ENCODE measurements at regions not wholly inside any gene's neighbourhood (a gene's known extent, or its start where the extent isn't known, plus 50 kb on each side); places are given as distances from the start of the nearest gene placed in this dataset.

DNA sequence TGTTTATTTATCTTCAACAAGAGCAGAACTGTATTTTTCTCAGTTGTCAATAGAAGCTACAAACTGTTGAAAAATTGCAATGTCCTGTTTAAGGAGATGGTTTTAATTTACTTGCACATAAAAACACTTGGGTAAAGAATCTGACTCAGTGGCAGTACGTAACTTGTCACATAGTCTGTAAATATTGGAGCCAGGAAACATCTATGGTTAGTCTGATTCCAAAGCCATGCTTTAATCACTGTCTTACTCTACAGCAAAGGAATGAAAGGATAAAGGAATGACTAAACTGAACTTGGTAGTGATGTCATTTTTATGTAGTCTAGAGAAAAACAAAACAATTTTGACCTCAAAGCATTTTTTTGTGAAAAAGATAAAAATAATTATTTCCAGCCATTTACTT, 537.2 kb downstream of the STIM2 start:
- no peak for ATAC-seq
- POLR2A ChIA-PET = interaction anchor here (0.6 kb wide), 1 partner anchor 1792 kb away, joined by 3 read pairs; no protein-coding TSS in a partner anchor
- H3K4me1 ChIP-seq (ENCODE audit: control insufficient read depth, insufficient read depth, low read length) = no peaks in the 10 kb centered on the region
- H3K27ac ChIP-seq (ENCODE audit: low read length) = no peak overlapping the region
- intact Hi-C loops (cut with micrococcal nuclease; ENCODE audit: unreplicated experiment) = no loop called here
- no TSS peak for BruUV-seq (replicated peaks)
- H3K36me3 ChIP-seq (ENCODE audit: control insufficient read depth, insufficient read depth, low read length) = no peaks in the 10 kb centered on the region
- in situ Hi-C loops (cut with HindIII; ENCODE audit: low pct_unique_long_range_greater_than_20kb, low sequenced_read_pairs) = no loop called here
- TF ChIP-seq TCF7L2 (IDR thresholded peaks at IDR 0.05; ENCODE audit: low read depth, low read length) = no peak
- no peak for TF ChIP-seq POLR2AphosphoS5 (IDR thresholded peaks at IDR 0.05; ENCODE audit: low read depth, low read length)
- TF ChIP-seq, protein P1, sequence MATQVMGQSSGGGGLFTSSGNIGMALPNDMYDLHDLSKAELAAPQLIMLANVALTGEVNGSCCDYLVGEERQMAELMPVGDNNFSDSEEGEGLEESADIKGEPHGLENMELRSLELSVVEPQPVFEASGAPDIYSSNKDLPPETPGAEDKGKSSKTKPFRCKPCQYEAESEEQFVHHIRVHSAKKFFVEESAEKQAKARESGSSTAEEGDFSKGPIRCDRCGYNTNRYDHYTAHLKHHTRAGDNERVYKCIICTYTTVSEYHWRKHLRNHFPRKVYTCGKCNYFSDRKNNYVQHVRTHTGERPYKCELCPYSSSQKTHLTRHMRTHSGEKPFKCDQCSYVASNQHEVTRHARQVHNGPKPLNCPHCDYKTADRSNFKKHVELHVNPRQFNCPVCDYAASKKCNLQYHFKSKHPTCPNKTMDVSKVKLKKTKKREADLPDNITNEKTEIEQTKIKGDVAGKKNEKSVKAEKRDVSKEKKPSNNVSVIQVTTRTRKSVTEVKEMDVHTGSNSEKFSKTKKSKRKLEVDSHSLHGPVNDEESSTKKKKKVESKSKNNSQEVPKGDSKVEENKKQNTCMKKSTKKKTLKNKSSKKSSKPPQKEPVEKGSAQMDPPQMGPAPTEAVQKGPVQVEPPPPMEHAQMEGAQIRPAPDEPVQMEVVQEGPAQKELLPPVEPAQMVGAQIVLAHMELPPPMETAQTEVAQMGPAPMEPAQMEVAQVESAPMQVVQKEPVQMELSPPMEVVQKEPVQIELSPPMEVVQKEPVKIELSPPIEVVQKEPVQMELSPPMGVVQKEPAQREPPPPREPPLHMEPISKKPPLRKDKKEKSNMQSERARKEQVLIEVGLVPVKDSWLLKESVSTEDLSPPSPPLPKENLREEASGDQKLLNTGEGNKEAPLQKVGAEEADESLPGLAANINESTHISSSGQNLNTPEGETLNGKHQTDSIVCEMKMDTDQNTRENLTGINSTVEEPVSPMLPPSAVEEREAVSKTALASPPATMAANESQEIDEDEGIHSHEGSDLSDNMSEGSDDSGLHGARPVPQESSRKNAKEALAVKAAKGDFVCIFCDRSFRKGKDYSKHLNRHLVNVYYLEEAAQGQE (IDR thresholded peaks at IDR 0.05; ENCODE audit: insufficient read depth in 1 of 2, low read depth in 2 of 2, low read length in 1 of 2) = no peak
- TF ChIP-seq SIN3A (IDR thresholded peaks at IDR 0.05; ENCODE audit: borderline replicate concordance, insufficient read depth, low read depth, low read length) = no peak
- TF ChIP-seq, protein P2, sequence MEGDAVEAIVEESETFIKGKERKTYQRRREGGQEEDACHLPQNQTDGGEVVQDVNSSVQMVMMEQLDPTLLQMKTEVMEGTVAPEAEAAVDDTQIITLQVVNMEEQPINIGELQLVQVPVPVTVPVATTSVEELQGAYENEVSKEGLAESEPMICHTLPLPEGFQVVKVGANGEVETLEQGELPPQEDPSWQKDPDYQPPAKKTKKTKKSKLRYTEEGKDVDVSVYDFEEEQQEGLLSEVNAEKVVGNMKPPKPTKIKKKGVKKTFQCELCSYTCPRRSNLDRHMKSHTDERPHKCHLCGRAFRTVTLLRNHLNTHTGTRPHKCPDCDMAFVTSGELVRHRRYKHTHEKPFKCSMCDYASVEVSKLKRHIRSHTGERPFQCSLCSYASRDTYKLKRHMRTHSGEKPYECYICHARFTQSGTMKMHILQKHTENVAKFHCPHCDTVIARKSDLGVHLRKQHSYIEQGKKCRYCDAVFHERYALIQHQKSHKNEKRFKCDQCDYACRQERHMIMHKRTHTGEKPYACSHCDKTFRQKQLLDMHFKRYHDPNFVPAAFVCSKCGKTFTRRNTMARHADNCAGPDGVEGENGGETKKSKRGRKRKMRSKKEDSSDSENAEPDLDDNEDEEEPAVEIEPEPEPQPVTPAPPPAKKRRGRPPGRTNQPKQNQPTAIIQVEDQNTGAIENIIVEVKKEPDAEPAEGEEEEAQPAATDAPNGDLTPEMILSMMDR (IDR thresholded peaks at IDR 0.05) = no peak
- no peak overlapping the region for H3K4me3 ChIP-seq (ENCODE audit: low read depth in 2 of 2, low read length in 2 of 2)
- H3K9me3 ChIP-seq (ENCODE audit: control insufficient read depth, insufficient read depth, low read depth, low read length) = no peaks in the 10 kb centered on the region
- CTCF ChIA-PET = no interaction called here
- H3K27me3 ChIP-seq (ENCODE audit: control insufficient read depth, insufficient read depth, low read length) = no peaks in the 10 kb centered on the region
- no peak for DNase-seq (ENCODE audit: low read depth, low spot score)

DNA sequence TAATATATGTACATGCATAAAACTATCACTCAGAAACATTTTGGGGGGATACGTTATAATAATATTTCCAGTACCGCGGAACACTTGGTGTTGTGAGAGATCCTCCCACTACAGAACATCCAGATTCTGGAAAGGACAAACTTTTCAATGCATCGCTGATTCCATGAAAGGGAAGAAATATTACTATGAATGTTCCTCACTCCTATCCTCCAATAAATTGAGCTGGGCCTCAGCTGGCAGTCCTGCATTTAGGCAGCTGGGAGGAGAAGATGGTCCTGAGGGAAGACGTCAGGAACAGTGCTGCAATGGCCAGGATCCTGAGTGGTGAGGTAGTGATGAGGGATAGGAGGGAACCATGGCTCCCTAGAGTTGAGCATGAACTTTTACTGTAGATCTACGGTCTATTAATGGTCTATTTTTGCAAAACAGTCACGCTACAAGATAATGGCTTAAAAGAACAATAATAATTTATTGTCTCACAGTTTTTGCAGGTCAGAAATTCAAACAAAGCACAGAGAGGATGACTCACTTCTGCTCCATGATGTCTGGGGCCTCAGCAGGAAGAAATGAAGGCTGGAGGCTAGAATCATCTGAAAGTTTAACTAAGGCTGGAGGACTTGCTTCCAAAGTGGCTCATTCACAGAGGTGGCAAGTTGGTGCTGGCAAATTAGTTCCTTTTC, 538.1 kb downstream of the STIM2 start:
- H3K36me3 ChIP-seq (ENCODE audit: control insufficient read depth, insufficient read depth, low read length) = no peaks in the 10 kb centered on the region
- in situ Hi-C loops (cut with HindIII; ENCODE audit: low pct_unique_long_range_greater_than_20kb, low sequenced_read_pairs) (no loop called here), intact Hi-C loops (cut with micrococcal nuclease; ENCODE audit: unreplicated experiment) (no loop called here)
- no peak overlapping the region for H3K27ac ChIP-seq (ENCODE audit: low read length)
- no peaks in the 10 kb centered on the region for H3K9me3 ChIP-seq (ENCODE audit: control insufficient read depth, insufficient read depth, low read depth, low read length)
- no peaks in the 10 kb centered on the region for H3K27me3 ChIP-seq (ENCODE audit: control insufficient read depth, insufficient read depth, low read length)
- H3K4me1 ChIP-seq (ENCODE audit: control insufficient read depth, insufficient read depth, low read length) = no peaks in the 10 kb centered on the region
- POLR2A ChIA-PET = no interaction called here
- no TSS peak for BruUV-seq (replicated peaks)
- H3K4me3 ChIP-seq (ENCODE audit: low read depth in 2 of 2, low read length in 2 of 2) = no peak overlapping the region
- no peak for DNase-seq (ENCODE audit: low read depth, low spot score)
- TF ChIP-seq, protein P1 (IDR thresholded peaks at IDR 0.05; ENCODE audit: insufficient read depth in 1 of 2, low read depth in 2 of 2, low read length in 1 of 2) = no peak
- TF ChIP-seq SIN3A (IDR thresholded peaks at IDR 0.05; ENCODE audit: borderline replicate concordance, insufficient read depth, low read depth, low read length) (no peak), TCF7L2 (IDR thresholded peaks at IDR 0.05; ENCODE audit: low read depth, low read length) (no peak), POLR2AphosphoS5 (IDR thresholded peaks at IDR 0.05; ENCODE audit: low read depth, low read length) (no peak)
- TF ChIP-seq, protein P2 (IDR thresholded peaks at IDR 0.05) = no peak
- no peak for ATAC-seq
- CTCF ChIA-PET = no interaction called here

All from Panc1 (cell line).